HG02798 (cell line): ENCODE measurements at regions not wholly inside any gene's neighbourhood (a gene's known extent, or its start where the extent isn't known, plus 50 kb on each side); places are given as distances from the start of the nearest gene placed in this dataset.
A peak's percentile ranks its signal among the peaks of the same experiment; 100 is the strongest.
"Not testable (repeated sequence)": the region's sequence is repeated elsewhere in the genome, so short reads cannot be mapped to it uniquely, and the experiment has no call there.

Experiments used
- ATAC-seq: cut with Tn5 transposase; IDR thresholded peaks from one replicate; pipeline ENCODE4 v1.9.1; 2021; ENCODE audit warnings: mild to moderate bottlenecking; ENCODE audit not compliant: unreplicated experiment, poor library complexity

DNA sequence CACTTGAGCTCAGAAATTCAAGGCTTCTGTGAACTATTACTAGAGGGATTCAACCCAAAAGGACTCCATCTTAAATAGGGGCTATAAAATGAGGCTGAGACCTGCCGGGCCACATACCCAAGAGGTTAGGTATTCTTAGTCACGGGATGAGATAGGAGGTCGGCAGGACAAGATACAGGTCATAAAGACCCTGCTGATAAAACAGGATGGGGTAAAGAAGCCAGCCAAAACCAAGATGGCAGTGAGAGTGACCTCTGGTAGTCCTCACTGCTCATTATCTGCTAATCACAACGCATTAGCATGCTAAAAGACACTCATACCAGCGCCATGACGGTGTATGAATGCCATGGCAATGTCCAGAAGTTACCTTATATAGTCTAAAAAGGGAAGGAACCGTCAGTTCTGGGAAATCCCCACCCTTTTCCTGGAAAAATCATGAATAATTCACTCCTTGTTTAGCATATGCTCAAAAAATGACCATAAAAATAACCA, 101.2 kb upstream of the TRIM24 start:
- ATAC-seq, result no peak

DNA sequence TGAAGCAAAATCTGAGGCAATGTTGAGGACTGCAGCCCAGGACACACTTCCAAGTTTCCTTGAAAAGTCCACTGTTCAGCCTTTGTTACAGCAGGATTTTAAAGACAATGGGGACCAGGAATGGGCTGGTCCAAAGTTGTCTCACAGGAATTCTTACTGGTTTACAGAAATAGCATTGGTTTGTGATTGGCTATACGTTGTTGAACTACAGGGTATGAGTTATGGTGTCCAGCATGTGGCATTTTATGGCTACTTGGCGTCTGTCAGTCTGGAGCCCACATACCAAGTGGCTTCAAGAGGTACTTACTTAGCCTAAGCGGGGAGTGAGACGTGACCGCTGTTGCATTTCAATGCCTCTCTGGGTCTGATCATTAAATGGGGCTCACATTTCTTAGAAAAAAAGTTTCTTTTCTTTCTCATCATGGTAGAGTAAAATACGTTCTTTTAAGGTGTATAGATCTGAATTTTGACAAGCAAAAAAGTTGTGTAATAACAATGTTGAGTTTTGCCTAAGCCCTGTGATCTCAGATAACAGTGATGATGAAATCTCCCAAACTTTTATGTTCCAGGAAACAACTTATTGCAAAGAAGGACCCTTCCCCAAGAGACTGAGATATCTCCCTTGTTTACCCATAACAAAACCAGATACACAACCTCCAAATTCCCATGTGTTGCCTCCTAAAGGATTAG, 100.0 kb upstream of the TRIM24 start:
- ATAC-seq, result no peak

DNA sequence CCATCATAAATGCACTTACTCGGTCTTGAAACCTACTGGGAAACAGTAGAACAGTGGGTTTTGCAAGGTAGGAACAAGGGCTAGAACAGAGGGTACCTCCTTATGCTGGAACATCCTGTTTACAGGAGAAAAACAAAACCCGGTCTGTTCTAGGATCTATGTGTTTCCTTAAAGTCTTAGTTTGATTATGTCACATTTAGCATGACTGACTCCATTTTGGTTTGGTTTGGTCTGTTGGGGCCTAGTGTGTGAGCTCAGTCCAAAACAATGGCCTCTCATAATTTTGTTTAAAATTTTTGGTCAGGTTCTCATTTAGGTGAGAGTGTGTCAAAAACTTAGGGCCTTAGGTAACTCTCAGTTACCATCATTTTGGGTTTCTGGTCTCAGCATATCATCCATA, 96.3 kb upstream of the TRIM24 start:
- ATAC-seq, result no peak

DNA sequence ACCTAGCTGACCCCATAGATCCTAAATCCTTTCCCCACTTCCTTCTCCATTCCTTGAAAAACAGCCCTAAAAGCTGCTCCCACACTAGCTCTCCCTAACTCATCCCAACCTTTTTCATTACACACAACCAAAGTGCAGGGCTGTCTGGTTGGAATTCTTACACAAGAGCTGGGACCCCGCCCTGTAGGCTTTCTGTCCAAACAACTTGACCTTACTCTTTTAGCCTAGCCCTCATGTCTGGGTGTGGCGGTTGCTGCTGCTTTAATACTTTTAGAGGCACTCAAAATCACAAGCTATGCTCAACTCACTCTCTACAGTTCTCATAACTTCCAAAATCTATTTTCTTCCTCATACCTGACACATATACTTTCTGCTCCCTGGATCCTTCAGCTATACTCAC, 93.9 kb upstream of the TRIM24 start:
- ATAC-seq, result not testable (repeated sequence)

DNA sequence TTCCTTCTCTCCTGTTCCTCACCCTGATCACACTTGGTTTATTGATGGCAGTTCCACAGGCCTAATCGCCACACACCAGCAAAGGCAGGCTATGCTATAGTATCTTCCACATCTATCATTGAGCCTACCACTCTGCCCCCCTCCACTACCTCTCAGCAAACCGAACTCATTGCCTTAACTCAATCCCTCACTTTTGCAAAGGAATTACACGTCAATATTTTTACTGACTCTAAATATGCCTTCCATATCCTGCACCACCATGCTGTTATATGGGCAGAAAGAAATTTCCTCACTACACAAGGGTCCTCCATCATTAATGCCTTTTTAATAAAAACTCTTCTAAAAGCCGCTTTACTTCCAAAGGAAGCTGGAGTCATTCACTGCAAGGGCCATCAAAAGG, 93.4 kb upstream of the TRIM24 start:
- ATAC-seq, result not testable (repeated sequence)

DNA sequence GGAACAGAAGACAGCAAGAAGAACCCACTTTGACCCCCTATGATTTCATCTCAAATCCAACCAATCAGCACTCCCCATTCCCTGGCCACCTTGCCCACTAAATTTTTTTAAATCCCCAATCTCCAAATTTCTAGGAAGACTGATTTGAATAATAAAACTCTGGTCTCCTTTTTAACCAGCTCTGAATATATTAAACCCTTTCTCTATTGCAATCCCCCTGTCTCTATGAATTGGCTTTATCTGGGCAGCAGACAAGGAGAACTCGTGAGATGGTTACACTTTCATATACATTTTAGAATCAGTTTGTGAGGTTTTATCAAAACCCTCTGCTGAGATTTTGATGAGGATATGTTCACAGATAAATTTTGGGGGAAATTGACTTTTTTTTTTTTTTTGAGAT, 90.3 kb upstream of the TRIM24 start:
- ATAC-seq, result no peak

DNA sequence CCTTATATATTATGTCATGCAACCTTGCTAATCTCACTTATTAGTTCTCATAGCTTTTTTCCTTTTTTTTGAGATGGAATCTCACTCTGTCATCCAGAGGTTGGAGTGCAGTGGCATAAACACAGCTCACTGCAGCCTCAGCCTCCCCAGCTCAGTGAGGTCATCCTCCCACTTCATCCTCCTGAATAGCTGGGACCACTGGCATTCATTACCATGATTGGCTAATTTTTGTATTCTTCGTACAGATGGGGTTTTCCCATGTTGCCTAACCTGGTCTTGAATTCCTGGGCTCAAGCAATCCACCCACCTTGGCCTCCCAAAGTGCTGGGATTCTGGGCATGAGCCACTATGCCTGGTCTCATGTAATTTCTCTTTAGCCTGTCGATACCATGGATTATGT, 89.1 kb upstream of the TRIM24 start:
- ATAC-seq, result no peak

DNA sequence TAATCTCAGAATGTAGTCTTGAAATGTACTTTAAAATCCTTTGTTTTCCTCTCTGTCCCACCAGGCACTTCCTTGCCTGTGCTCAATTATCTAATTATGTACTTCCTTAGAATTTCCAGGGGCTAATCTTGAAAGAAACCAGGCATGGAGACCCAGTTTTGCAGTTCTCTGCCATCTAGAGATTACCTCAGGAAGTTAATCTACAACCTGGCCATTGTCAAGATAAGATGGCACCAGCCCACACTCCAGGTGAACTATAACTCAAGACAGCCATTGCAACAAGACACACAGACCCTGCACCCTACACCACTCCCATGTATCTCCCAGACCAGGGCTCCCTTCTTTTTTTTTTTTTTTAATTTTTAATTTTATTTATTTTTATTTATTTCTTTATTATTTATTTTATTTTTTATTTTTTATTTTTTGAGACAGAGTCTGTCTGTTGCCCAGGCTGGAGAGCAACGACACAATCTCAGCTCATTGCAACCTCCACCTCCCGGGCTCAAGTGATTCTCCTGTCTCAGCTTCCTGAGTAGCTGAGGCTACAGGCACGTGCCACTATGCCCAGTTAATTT, 85.9 kb upstream of the TRIM24 start:
- no peak for ATAC-seq

DNA sequence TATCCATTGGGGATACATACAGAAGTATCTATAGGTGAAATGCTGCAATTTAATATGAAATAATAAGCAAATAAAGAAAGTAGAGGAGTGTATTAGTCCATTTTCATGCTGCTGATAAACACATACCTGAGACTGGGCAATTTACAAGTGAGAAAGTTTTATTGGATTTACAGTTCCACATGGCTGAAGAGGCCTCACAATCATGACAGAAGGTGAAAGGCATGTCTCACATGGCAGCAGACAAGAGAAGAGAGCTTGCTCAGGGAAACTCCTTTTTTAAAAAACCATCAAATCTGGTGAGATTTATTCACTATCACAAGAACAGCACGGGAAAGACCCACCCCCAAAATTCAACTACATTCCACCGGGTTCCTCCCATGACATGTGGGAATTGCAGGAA, 82.8 kb upstream of the TRIM24 start:
- ATAC-seq, result no peak

DNA sequence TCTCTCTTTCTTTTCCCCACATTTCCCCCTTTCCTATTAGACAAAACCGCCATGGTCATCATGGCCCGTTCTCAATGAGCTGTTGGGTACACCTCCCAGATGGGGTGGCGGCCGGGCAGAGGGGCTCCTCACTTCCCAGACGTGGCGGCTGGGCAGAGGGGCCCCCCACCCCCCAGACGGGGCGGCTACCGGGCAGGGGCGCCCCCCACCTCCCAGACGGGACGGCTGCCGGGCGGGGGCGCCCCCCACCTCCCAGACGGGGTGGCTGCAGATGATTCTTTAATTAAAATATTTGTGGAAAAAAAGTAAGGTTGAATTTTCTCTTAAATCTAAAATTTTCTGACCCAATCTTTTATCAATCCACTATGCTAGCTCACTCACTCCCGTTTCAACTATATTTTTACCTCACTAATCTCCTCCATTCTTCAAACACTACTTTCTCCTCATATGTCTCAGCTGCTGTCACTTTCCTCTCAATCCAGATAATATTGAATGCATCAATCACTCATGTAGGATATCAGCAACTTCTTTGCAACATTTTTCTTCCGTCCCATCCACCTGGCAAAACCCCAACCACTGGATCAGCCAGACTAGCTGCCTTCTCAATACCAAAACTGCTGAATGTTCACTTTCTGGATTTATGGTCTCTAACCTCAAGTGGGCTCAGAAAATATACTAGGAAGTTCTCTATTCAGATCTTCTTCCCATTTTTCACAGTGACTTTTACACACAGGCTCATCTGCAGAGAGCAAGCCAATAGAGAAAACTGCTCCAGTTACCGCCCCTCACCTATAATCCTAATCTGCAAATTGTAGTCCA, 81.1 kb upstream of the TRIM24 start:
- ATAC-seq, result no peak

DNA sequence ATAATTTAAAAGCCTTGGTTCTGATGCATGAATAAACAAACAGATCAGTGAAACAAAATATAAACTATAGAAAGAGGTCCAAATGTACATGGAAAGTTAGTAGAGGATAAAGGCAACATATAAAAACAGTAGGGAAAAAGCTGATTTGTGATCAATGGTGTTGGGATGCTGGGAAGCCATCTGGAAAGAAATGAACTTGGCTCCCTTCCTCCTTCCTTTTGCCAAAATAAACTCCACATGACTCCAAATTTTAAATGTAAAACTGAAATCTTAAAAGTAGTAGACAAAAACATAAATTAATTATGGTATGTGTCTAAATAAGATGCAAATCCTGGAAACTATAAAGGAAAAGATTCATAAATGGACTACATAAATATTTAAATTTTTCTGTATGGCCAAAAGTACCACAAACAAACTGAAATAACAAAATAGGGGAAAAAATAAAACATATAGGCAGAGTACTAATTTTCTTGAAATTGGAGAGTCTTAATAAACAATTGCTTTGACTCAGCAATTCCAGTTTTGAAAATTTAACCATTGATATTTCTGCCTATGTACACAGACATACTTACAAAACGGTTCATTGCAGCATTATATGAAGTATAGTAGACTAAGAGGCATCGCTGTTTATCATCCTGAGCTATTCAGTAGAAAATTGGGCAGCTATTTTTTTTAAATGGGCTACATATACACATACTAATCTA, 77.0 kb upstream of the TRIM24 start:
- no peak for ATAC-seq

DNA sequence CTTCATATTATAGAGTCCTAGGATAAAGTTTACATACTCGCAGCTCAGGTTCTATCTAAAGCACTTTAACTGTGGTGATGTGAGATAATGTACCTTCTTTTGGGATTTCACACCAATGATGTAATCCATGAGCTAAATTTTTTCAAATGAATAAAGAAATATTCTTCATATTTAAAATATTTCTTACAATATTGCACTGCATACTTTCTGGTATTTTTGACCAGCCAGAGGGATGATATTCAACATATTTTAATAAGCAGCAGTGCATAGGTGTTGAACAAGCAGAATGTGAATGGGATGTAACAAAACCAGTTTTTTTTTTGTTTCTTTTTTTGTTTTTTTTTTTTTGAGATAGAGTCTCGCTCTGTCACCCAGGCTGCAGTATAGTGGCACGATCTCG, 73.2 kb upstream of the TRIM24 start:
- no peak for ATAC-seq

DNA sequence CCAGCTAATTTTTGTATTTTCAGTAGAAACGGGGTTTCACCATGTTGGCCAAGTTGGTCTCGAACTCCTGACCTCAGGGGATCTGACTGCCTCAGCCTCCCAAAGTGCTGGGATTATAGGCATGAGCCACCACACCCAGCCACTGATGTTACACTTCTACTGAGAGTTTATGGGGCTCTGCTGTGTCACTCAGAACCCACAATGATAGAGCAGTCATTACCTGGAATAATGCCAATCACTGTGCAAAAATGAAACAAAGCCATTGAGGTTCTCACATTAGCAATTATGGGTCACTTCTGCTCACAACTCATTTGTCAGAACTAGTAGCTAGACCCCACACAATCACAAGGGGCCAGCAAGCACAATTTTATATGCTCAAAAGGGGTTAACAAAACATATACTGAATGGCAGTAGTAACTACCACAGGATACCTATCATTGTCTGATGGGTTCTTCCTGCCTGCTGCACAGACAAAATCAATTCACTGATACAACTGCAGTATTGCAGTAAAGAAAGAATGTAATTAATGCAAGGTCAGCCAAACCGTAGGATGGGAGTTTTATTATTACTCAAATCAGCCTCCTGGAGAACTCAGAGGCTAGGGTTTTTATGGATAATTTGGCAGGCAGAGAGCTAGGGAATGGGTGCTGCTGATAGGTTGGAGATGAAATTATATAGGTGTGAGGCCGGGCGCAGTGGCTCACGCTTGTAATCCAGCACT, 72.1 kb upstream of the TRIM24 start:
- ATAC-seq, result no peak

DNA sequence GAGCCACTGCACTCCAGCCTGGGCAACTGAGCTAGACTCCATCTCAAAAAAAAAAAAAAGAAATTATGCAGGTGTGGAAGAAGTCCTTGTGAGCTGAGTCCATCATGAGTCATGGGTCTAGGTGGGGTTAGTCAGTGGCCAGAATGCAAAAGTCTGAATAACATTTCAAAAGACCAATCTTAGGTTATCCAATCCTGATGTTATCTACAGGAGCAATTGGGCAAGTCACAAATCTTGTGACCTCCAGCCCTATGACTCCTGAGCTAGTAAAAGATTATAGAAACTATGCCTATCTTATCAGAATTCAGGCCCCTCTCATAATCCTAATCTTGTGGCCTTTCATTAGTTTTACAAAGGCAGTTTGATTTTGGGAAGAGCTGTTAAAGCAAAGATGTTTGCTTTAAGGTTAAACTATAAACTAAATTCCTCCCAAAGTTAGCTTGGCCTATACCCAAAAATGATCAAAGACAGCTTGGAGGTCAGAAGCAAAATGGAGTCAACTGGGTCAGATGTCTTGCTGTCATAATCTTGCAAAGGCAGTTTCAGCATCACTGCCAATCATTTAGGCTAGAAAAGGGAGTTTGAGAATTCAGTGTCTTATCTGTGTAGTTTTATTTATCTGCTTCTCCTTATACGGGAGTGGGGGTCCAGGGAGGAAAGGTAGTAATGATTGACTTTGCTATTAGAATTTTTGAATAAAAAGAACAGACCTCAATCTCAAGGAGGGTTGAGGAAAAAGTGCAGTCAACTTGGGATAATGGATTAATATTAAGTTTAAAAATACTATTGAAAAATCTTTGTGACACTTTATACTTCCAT, 71.2 kb upstream of the TRIM24 start:
- ATAC-seq, result no peak

DNA sequence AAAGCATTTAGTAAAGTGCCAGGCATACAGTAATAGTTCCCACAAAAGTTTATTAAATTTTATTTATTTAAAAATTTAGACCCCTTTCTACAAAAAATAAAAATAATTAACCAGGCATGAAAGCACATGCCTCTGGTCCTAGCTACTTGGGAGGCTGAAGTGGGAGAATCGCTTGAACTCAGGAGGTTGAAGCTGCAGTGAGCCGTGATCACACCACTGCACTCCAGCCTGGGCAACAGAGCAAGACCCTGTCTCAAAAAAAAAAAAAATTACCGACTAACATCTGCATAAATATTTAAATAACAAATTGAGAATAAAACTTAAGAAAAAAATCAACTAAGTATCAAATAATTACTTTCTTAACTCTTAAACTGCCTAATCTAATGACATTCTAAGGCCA, 64.3 kb upstream of the TRIM24 start:
- no peak for ATAC-seq

DNA sequence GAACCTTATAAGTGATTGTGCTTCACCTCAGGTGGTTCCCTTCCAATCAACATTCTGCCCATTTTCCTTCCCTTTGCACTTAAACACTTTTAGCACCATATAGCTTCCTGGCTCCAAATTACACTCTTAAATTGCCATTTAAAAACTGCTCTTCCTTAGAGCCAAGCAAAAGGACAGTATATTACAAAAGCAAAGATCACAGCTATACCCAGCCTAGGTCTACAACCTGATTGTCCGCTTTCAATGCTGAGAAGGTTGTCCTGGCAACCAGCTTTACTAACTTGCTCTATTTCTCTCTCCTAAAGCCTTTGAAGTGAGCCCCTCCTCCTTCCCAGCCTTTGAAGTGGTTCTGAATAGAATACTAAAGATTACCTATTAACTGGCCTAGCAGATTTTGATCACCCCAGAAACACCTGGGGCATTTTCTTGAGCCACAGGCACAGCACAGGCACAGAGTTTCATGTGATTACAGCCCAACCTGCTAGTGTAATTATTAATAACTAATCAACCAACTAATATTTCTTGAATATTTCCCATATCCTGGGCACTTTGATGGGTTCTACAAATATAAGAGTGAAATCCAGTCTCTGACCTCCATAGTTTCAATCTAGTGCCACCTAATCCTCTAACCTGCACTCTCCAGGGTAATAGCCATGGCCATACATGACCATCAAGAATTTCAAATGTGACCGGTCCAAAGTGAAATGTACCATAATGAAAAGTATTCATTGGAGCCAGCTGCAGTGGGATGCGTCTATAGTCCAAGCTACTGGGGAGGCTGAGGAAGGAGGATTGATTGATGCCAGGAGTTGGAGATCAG, 63.6 kb upstream of the TRIM24 start:
- ATAC-seq, result peak; percentile 97

DNA sequence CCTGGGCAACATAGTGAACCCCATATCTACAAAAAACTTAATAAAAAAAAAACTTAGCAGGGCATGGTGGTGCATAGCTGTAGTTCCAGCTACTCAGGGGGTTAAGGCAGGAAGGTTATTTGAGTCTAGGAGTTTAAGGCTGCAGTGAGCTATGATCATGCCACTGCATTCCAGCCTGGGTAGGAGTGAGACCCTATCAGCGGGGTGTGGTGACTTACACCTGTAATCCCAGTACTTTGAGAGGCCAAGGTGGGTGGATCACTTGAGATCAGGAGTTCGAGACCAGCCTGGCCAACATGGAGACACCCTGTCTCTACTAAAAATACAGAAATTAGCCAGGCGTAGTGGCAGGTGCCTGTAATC, 63.0 kb upstream of the TRIM24 start:
- not testable (repeated sequence) for ATAC-seq

DNA sequence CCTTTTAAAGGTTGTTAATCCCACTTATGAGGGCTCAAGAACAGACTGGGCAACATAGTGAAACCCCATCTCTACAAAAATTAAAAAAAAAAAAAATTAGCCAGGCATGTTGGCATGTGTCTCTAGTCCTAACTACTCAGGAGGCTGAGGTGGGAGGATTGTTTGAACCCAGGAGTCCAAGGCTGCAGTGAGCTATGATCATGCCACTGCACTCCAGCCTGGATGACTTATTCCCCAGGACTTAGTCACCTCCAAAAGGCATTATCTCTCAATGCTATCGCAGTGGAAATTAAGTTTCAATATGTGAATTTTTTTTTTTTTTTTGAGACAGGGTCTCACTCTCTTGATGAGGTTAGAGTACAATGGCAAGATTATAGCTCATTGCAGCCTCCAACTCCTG, 61.2 kb upstream of the TRIM24 start:
- ATAC-seq, result no peak
